LNCaP clone FGC (cell line): ENCODE measurements at regions not wholly inside any gene's neighbourhood (a gene's known extent, or its start where the extent isn't known, plus 50 kb on each side); places are given as distances from the start of the nearest gene placed in this dataset.

Experiments
- DNase-seq: peaks from one replicate; pipeline ENCODE4 v3.0.0-alpha.2; 2011; ENCODE audit warnings: low read depth
- H3K4me3 ChIP-seq: 2 replicates; pipeline ENCODE4 v1.5.1; 2011; ENCODE audit warnings: mild to moderate bottlenecking, low read depth, low read length, control low read depth
- CTCF ChIP-seq: IDR thresholded peaks from 2 replicates; pipeline ENCODE4 v1.5.1; 2012; ENCODE audit warnings: mild to moderate bottlenecking; ENCODE audit not compliant: control insufficient read depth, insufficient read depth; ENCODE audit errors: extremely low read depth

- no peak overlapping the region for H3K4me3 ChIP-seq
- DNase-seq, result no peak
- no peak for TF ChIP-seq CTCF
Measured at GRCh38 chr12:22916241-22916640, 291.3 kb downstream of the ETNK1 start.

- TF ChIP-seq CTCF, result no peak
Measured at GRCh38 chr12:22916815-22917214, 291.8 kb downstream of the ETNK1 start.

DNA sequence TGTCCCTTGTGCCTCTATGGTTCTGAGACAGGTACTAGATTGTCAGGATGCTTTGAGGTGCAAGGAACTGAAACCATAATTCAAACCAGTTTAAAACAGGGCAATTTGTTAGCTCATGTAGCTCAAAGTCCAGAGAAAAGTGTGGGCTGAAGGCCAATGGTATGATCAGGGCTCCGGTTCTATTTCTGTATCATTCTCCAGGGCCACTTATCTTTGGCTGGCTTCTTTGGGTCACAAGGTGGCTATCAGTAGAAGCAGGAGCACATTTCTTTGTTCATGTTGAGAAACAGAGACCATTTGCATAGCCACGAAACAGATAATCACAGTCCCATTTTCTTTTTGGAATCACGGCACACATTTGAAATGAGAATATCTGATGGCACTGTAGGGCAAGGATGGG is 294.9 kb downstream of the ETNK1 start:
- no peak for TF ChIP-seq CTCF
- no peak overlapping the region for H3K4me3 ChIP-seq
- DNase-seq, result no peak

More at GRCh38 chr12:22916815-22917214, 291.8 kb downstream of the ETNK1 start:
- no peak for DNase-seq
- no peak overlapping the region for H3K4me3 ChIP-seq

DNA sequence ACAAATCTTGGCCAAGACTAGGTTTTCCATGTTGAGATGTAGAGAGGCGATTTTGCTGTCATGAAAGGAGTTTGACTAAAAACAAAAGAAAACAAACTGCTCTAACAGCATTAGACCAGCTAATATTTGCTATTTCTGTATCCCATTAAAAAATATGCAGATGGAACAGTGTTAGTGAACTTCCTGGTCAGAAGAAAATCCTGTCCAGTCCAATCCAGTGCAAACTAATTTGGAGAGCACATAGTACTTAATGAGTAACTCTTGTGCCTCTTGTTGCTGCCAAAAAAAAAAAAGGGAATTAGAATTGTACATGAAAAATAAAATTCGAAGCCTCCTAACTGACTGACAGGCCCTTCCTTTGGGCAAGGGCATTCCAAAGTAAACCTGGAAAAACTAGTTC is 298.8 kb downstream of the ETNK1 start:
- TF ChIP-seq CTCF, result no peak
- DNase-seq, result no peak
- no peak overlapping the region for H3K4me3 ChIP-seq

- no peak overlapping the region for H3K4me3 ChIP-seq
- no peak for DNase-seq
- TF ChIP-seq CTCF, result no peak
Measured at GRCh38 chr12:22924391-22924790, 299.4 kb downstream of the ETNK1 start.

DNA sequence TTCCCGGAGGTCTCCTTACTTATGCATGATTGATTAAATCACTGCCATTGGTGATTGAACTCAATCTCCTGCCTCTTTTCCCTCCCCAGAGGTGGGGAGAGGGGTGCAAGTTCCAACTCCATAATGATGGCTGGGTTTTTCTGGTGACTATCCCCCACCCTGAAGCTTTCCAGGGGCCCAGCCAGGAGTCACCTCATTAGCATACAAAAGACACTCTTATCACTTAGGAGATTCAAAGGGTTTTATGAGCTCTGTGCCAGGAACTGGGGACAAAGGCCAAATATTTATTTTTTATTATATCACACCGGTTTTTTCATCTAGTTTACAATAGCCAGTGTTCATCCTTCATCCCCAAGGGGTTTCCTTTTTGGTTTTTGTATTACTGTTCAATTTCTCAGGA is 300.7 kb downstream of the ETNK1 start:
- no peak overlapping the region for H3K4me3 ChIP-seq
- TF ChIP-seq CTCF, result no peak
- no peak for DNase-seq

- TF ChIP-seq CTCF, result no peak
- H3K4me3 ChIP-seq, result no peak overlapping the region
- no peak for DNase-seq
Measured at GRCh38 chr12:22932431-22932830, 307.5 kb downstream of the ETNK1 start.
